ENCODE measurements at regions not wholly inside any gene's neighbourhood (a gene's known extent, or its start where the extent isn't known, plus 50 kb on each side); places are given as distances from the start of the nearest gene placed in this dataset.

- TF ChIP-seq CSDC2 (CRISPR knock-in tag; IDR thresholded peaks at IDR 0.05): no peak
- no peak for TF ChIP-seq ESRRG (CRISPR knock-in tag; IDR thresholded peaks at IDR 0.05)
- no peak for TF ChIP-seq OSR1 (CRISPR knock-in tag; IDR thresholded peaks at IDR 0.05)
- no peak for TF ChIP-seq ISL1 (CRISPR knock-in tag; IDR thresholded peaks at IDR 0.05)
- no peak for TF ChIP-seq ZNF70 (CRISPR knock-in tag; IDR thresholded peaks at IDR 0.05)
- no peak for TF ChIP-seq POU6F1 (CRISPR knock-in tag; IDR thresholded peaks at IDR 0.05; ENCODE audit: borderline replicate concordance, low read depth)
- TF ChIP-seq TSHZ2 (CRISPR knock-in tag; IDR thresholded peaks at IDR 0.05): no peak
- no peak for TF ChIP-seq TOX (CRISPR knock-in tag; IDR thresholded peaks at IDR 0.05; ENCODE audit: borderline replicate concordance)
- TF ChIP-seq TCF4 (CRISPR knock-in tag; IDR thresholded peaks at IDR 0.05; ENCODE audit: borderline replicate concordance): no peak
Observed at GRCh38 chr7:108974641-108975040, 405.0 kb downstream of the DNAJB9 start.

GRCh38 chr7:108985037-108985436 is 415.4 kb downstream of the DNAJB9 start:
- TF ChIP-seq ISL1 (CRISPR knock-in tag; IDR thresholded peaks at IDR 0.05): peak; percentile 35; the same call in 1 of the 2 replicates
- TF ChIP-seq OSR1 (CRISPR knock-in tag; IDR thresholded peaks at IDR 0.05): no peak
- ATAC-seq: no peak

More at GRCh38 chr7:108974641-108975040, 405.0 kb downstream of the DNAJB9 start:
- no peak for ATAC-seq

GRCh38 chr7:108989319-108989718 is 419.6 kb downstream of the DNAJB9 start:
- TF ChIP-seq ZNF8 (CRISPR knock-in tag; IDR thresholded peaks at IDR 0.05) (no peak), ZC3H10 (CRISPR knock-in tag; IDR thresholded peaks at IDR 0.05) (no peak), TOX (CRISPR knock-in tag; IDR thresholded peaks at IDR 0.05; ENCODE audit: borderline replicate concordance) (no peak), ISL1 (CRISPR knock-in tag; IDR thresholded peaks at IDR 0.05) (no peak), CSDC2 (CRISPR knock-in tag; IDR thresholded peaks at IDR 0.05) (no peak), TCF4 (CRISPR knock-in tag; IDR thresholded peaks at IDR 0.05; ENCODE audit: borderline replicate concordance) (no peak), BACH2 (CRISPR knock-in tag; IDR thresholded peaks at IDR 0.05; ENCODE audit: borderline replicate concordance) (no peak), ZNF565 (CRISPR knock-in tag; conservative IDR thresholded peaks at IDR 0.05; ENCODE audit: low read depth) (no peak), SNAI2 (CRISPR knock-in tag; IDR thresholded peaks at IDR 0.05) (no peak), ZFP30 (CRISPR knock-in tag; IDR thresholded peaks at IDR 0.05) (no peak), TSHZ2 (CRISPR knock-in tag; IDR thresholded peaks at IDR 0.05) (no peak), CSRNP3 (CRISPR knock-in tag; IDR thresholded peaks at IDR 0.05) (no peak)
- TF ChIP-seq, protein P1, sequence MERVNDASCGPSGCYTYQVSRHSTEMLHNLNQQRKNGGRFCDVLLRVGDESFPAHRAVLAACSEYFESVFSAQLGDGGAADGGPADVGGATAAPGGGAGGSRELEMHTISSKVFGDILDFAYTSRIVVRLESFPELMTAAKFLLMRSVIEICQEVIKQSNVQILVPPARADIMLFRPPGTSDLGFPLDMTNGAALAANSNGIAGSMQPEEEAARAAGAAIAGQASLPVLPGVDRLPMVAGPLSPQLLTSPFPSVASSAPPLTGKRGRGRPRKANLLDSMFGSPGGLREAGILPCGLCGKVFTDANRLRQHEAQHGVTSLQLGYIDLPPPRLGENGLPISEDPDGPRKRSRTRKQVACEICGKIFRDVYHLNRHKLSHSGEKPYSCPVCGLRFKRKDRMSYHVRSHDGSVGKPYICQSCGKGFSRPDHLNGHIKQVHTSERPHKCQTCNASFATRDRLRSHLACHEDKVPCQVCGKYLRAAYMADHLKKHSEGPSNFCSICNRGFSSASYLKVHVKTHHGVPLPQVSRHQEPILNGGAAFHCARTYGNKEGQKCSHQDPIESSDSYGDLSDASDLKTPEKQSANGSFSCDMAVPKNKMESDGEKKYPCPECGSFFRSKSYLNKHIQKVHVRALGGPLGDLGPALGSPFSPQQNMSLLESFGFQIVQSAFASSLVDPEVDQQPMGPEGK (CRISPR knock-in tag; IDR thresholded peaks at IDR 0.05; ENCODE audit: borderline replicate concordance): no peak
- TF ChIP-seq, protein P2, sequence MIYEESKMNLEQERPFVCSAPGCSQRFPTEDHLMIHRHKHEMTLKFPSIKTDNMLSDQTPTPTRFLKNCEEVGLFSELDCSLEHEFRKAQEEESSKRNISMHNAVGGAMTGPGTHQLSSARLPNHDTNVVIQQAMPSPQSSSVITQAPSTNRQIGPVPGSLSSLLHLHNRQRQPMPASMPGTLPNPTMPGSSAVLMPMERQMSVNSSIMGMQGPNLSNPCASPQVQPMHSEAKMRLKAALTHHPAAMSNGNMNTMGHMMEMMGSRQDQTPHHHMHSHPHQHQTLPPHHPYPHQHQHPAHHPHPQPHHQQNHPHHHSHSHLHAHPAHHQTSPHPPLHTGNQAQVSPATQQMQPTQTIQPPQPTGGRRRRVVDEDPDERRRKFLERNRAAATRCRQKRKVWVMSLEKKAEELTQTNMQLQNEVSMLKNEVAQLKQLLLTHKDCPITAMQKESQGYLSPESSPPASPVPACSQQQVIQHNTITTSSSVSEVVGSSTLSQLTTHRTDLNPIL (CRISPR knock-in tag; IDR thresholded peaks at IDR 0.05; ENCODE audit: low read depth): no peak
- ATAC-seq: no peak

Data from SK-N-SH treated with all-trans-retinoic acid at 6 μM for 48 hours (cell line).